ENCODE measurements at regions not wholly inside any gene's neighbourhood (a gene's known extent, or its start where the extent isn't known, plus 50 kb on each side); places are given as distances from the start of the nearest gene placed in this dataset.
"Not testable (repeated sequence)": the region's sequence is repeated elsewhere in the genome, so short reads cannot be mapped to it uniquely, and the experiment has no call there.

GRCh38 chr13:70518081-70518480 is 409.8 kb upstream of the KLHL1 start:
- DNase-seq (ENCODE audit: low read depth in 2 of 2): no peak

- DNase-seq (ENCODE audit: low read depth in 2 of 2): no peak
Measured at GRCh38 chr13:70516226-70516625, 408.0 kb upstream of the KLHL1 start.

GRCh38 chr13:70511861-70512417 is 403.7 kb upstream of the KLHL1 start:
- DNase-seq (ENCODE audit: low read depth in 2 of 2): not testable (repeated sequence)

- DNase-seq (ENCODE audit: low read depth in 2 of 2): no peak
Measured at GRCh38 chr13:70505809-70506208, 397.6 kb upstream of the KLHL1 start.

- no peak for DNase-seq (ENCODE audit: low read depth in 2 of 2)
Measured at GRCh38 chr13:70502944-70503343, 394.7 kb upstream of the KLHL1 start.

GRCh38 chr13:70490320-70490935 is 382.2 kb upstream of the KLHL1 start:
- no peak for DNase-seq (ENCODE audit: low read depth in 2 of 2)

- no peak for DNase-seq (ENCODE audit: low read depth in 2 of 2)
Measured at GRCh38 chr13:70484931-70485330, 376.7 kb upstream of the KLHL1 start.

- DNase-seq (ENCODE audit: low read depth in 2 of 2): no peak
Measured at GRCh38 chr13:70483599-70484276, 375.5 kb upstream of the KLHL1 start.

- no peak for DNase-seq (ENCODE audit: low read depth in 2 of 2)
Measured at GRCh38 chr13:70473907-70474306, 365.7 kb upstream of the KLHL1 start.

GRCh38 chr13:70469077-70469476 is 360.8 kb upstream of the KLHL1 start:
- DNase-seq (ENCODE audit: low read depth in 2 of 2): no peak

GRCh38 chr13:70457474-70457873 is 349.2 kb upstream of the KLHL1 start:
- DNase-seq (ENCODE audit: low read depth in 2 of 2): no peak

- no peak for DNase-seq (ENCODE audit: low read depth in 2 of 2)
Measured at GRCh38 chr13:70448820-70449219, 340.6 kb upstream of the KLHL1 start.

- no peak for DNase-seq (ENCODE audit: low read depth in 2 of 2)
Measured at GRCh38 chr13:70432276-70432805, 324.1 kb upstream of the KLHL1 start.

- no peak for DNase-seq (ENCODE audit: low read depth in 2 of 2)
Measured at GRCh38 chr13:70430256-70430655, 322.0 kb upstream of the KLHL1 start.

GRCh38 chr13:70424928-70425327 is 316.7 kb upstream of the KLHL1 start:
- no peak for DNase-seq (ENCODE audit: low read depth in 2 of 2)

- DNase-seq (ENCODE audit: low read depth in 2 of 2): no peak
Measured at GRCh38 chr13:70424428-70424827, 316.2 kb upstream of the KLHL1 start.

- DNase-seq (ENCODE audit: low read depth in 2 of 2): no peak
Measured at GRCh38 chr13:70415136-70415535, 306.9 kb upstream of the KLHL1 start.

GRCh38 chr13:70408865-70409264 is 300.6 kb upstream of the KLHL1 start:
- DNase-seq (ENCODE audit: low read depth in 2 of 2): no peak

GRCh38 chr13:70407486-70407885 is 299.2 kb upstream of the KLHL1 start:
- no peak for DNase-seq (ENCODE audit: low read depth in 2 of 2)

- DNase-seq (ENCODE audit: low read depth in 2 of 2): no peak
Measured at GRCh38 chr13:70405266-70405665, 297.0 kb upstream of the KLHL1 start.

GRCh38 chr13:70394031-70394548 is 285.8 kb upstream of the KLHL1 start:
- DNase-seq (ENCODE audit: low read depth in 2 of 2): no peak

- DNase-seq (ENCODE audit: low read depth in 2 of 2): no peak
Measured at GRCh38 chr13:70391678-70392077, 283.4 kb upstream of the KLHL1 start.

GRCh38 chr13:70390968-70391367 is 282.7 kb upstream of the KLHL1 start:
- no peak for DNase-seq (ENCODE audit: low read depth in 2 of 2)
